ENCODE measurements at regions not wholly inside any gene's neighbourhood (a gene's known extent, or its start where the extent isn't known, plus 50 kb on each side); places are given as distances from the start of the nearest gene placed in this dataset.
"Not testable (repeated sequence)": the region's sequence is repeated elsewhere in the genome, so short reads cannot be mapped to it uniquely, and the experiment has no call there.

- H3K4me1 ChIP-seq (ENCODE audit: control insufficient read depth, low read depth, low read length) = peaks cover 5% of the 10 kb centered on the region
- H3K9me3 ChIP-seq (ENCODE audit: control insufficient read depth, low read depth, low read length) = peaks cover 3% of the 10 kb centered on the region
- no peaks in the 10 kb centered on the region for H3K27me3 ChIP-seq (ENCODE audit: control insufficient read depth, insufficient read depth, low read length)
- no peaks in the 10 kb centered on the region for H3K36me3 ChIP-seq (ENCODE audit: control insufficient read depth, low read depth, low read length)
- H3K27ac ChIP-seq (ENCODE audit: low read length) = no peak overlapping the region
- H3K9ac ChIP-seq (ENCODE audit: low read length) = no peak overlapping the region
- no peak overlapping the region for H3K4me3 ChIP-seq (ENCODE audit: low read length)
Measured at GRCh38 chrX:16067886-16068515, 55.4 kb upstream of the GRPR start.

GRCh38 chrX:16063921-16064320 is 59.4 kb upstream of the GRPR start:
- no peaks in the 10 kb centered on the region for H3K27me3 ChIP-seq (ENCODE audit: control insufficient read depth, insufficient read depth, low read length)
- H3K36me3 ChIP-seq (ENCODE audit: control insufficient read depth, low read depth, low read length) = no peaks in the 10 kb centered on the region

GRCh38 chrX:16063141-16063540 is 60.2 kb upstream of the GRPR start:
- Histone ChIP-seq H3K4me1 (ENCODE audit: control insufficient read depth, low read depth, low read length) (peaks cover 5% of the 10 kb centered on the region), H3K36me3 (ENCODE audit: control insufficient read depth, low read depth, low read length) (no peaks in the 10 kb centered on the region), H3K27me3 (ENCODE audit: control insufficient read depth, insufficient read depth, low read length) (no peaks in the 10 kb centered on the region), H3K4me3 (ENCODE audit: low read length) (no peak overlapping the region), H3K27ac (ENCODE audit: low read length) (no peak overlapping the region), H3K9me3 (ENCODE audit: control insufficient read depth, low read depth, low read length) (no peaks in the 10 kb centered on the region), H3K9ac (ENCODE audit: low read length) (no peak overlapping the region)

More at GRCh38 chrX:16063921-16064320, 59.4 kb upstream of the GRPR start:
- Histone ChIP-seq H3K27ac (ENCODE audit: low read length) (no peak overlapping the region), H3K4me1 (ENCODE audit: control insufficient read depth, low read depth, low read length) (peaks cover 5% of the 10 kb centered on the region), H3K9ac (ENCODE audit: low read length) (no peak overlapping the region), H3K9me3 (ENCODE audit: control insufficient read depth, low read depth, low read length) (no peaks in the 10 kb centered on the region), H3K4me3 (ENCODE audit: low read length) (no peak overlapping the region)

GRCh38 chrX:16061296-16061695 is 62.1 kb upstream of the GRPR start:
- Histone ChIP-seq H3K27ac (ENCODE audit: low read length) (no peak overlapping the region), H3K27me3 (ENCODE audit: control insufficient read depth, insufficient read depth, low read length) (no peaks in the 10 kb centered on the region), H3K9me3 (ENCODE audit: control insufficient read depth, low read depth, low read length) (no peaks in the 10 kb centered on the region), H3K36me3 (ENCODE audit: control insufficient read depth, low read depth, low read length) (no peaks in the 10 kb centered on the region), H3K4me3 (ENCODE audit: low read length) (no peak overlapping the region), H3K9ac (ENCODE audit: low read length) (no peak overlapping the region), H3K4me1 (ENCODE audit: control insufficient read depth, low read depth, low read length) (no peaks in the 10 kb centered on the region)

GRCh38 chrX:16060252-16060651 is 63.1 kb upstream of the GRPR start:
- H3K36me3 ChIP-seq (ENCODE audit: control insufficient read depth, low read depth, low read length) = no peaks in the 10 kb centered on the region

GRCh38 chrX:16049126-16049525 is 74.2 kb upstream of the GRPR start:
- not testable (repeated sequence) for H3K27ac ChIP-seq (ENCODE audit: low read length); H3K27me3 ChIP-seq (ENCODE audit: control insufficient read depth, insufficient read depth, low read length); H3K4me3 ChIP-seq (ENCODE audit: low read length); H3K4me1 ChIP-seq (ENCODE audit: control insufficient read depth, low read depth, low read length); H3K9ac ChIP-seq (ENCODE audit: low read length); H3K36me3 ChIP-seq (ENCODE audit: control insufficient read depth, low read depth, low read length)
- peaks cover 13% of the 10 kb centered on the region for H3K9me3 ChIP-seq (ENCODE audit: control insufficient read depth, low read depth, low read length)

More at GRCh38 chrX:16060252-16060651, 63.1 kb upstream of the GRPR start:
- H3K9me3 ChIP-seq (ENCODE audit: control insufficient read depth, low read depth, low read length) = no peaks in the 10 kb centered on the region
- H3K4me3 ChIP-seq (ENCODE audit: low read length) = no peak overlapping the region
- peaks cover 4% of the 10 kb centered on the region for H3K4me1 ChIP-seq (ENCODE audit: control insufficient read depth, low read depth, low read length)
- no peak overlapping the region for H3K27ac ChIP-seq (ENCODE audit: low read length)
- H3K9ac ChIP-seq (ENCODE audit: low read length) = no peak overlapping the region
- no peaks in the 10 kb centered on the region for H3K27me3 ChIP-seq (ENCODE audit: control insufficient read depth, insufficient read depth, low read length)

- Histone ChIP-seq H3K36me3 (ENCODE audit: control insufficient read depth, low read depth, low read length) (no peaks in the 10 kb centered on the region), H3K4me3 (ENCODE audit: low read length) (peak overlapping the region; percentile 18), H3K27ac (ENCODE audit: low read length) (peak overlapping the region; percentile 94), H3K27me3 (ENCODE audit: control insufficient read depth, insufficient read depth, low read length) (no peaks in the 10 kb centered on the region), H3K4me1 (ENCODE audit: control insufficient read depth, low read depth, low read length) (peaks cover 23% of the 10 kb centered on the region), H3K9ac (ENCODE audit: low read length) (peak overlapping the region; percentile 52), H3K9me3 (ENCODE audit: control insufficient read depth, low read depth, low read length) (no peaks in the 10 kb centered on the region)
Measured at GRCh38 chrX:16042980-16043379, 80.4 kb upstream of the GRPR start.

- H3K27ac ChIP-seq (ENCODE audit: low read length) = no peak overlapping the region
- peaks cover 23% of the 10 kb centered on the region for H3K4me1 ChIP-seq (ENCODE audit: control insufficient read depth, low read depth, low read length)
- H3K4me3 ChIP-seq (ENCODE audit: low read length) = no peak overlapping the region
- no peaks in the 10 kb centered on the region for H3K9me3 ChIP-seq (ENCODE audit: control insufficient read depth, low read depth, low read length)
- no peaks in the 10 kb centered on the region for H3K27me3 ChIP-seq (ENCODE audit: control insufficient read depth, insufficient read depth, low read length)
- no peak overlapping the region for H3K9ac ChIP-seq (ENCODE audit: low read length)
- no peaks in the 10 kb centered on the region for H3K36me3 ChIP-seq (ENCODE audit: control insufficient read depth, low read depth, low read length)
Measured at GRCh38 chrX:16039834-16040233, 83.5 kb upstream of the GRPR start.

GRCh38 chrX:16039363-16039762 is 84.0 kb upstream of the GRPR start:
- H3K4me3 ChIP-seq (ENCODE audit: low read length) = no peak overlapping the region
- no peaks in the 10 kb centered on the region for H3K36me3 ChIP-seq (ENCODE audit: control insufficient read depth, low read depth, low read length)
- H3K4me1 ChIP-seq (ENCODE audit: control insufficient read depth, low read depth, low read length) = peaks cover 23% of the 10 kb centered on the region
- no peak overlapping the region for H3K27ac ChIP-seq (ENCODE audit: low read length)
- H3K9ac ChIP-seq (ENCODE audit: low read length) = no peak overlapping the region
- H3K27me3 ChIP-seq (ENCODE audit: control insufficient read depth, insufficient read depth, low read length) = no peaks in the 10 kb centered on the region
- H3K9me3 ChIP-seq (ENCODE audit: control insufficient read depth, low read depth, low read length) = no peaks in the 10 kb centered on the region

GRCh38 chrX:16033331-16033730 is 90.0 kb upstream of the GRPR start:
- Histone ChIP-seq H3K27me3 (ENCODE audit: control insufficient read depth, insufficient read depth, low read length) (no peaks in the 10 kb centered on the region), H3K9ac (ENCODE audit: low read length) (no peak overlapping the region), H3K36me3 (ENCODE audit: control insufficient read depth, low read depth, low read length) (no peaks in the 10 kb centered on the region), H3K9me3 (ENCODE audit: control insufficient read depth, low read depth, low read length) (no peaks in the 10 kb centered on the region), H3K4me1 (ENCODE audit: control insufficient read depth, low read depth, low read length) (no peaks in the 10 kb centered on the region), H3K27ac (ENCODE audit: low read length) (no peak overlapping the region), H3K4me3 (ENCODE audit: low read length) (no peak overlapping the region)

- Histone ChIP-seq H3K27me3 (ENCODE audit: control insufficient read depth, insufficient read depth, low read length) (no peaks in the 10 kb centered on the region), H3K9ac (ENCODE audit: low read length) (no peak overlapping the region), H3K27ac (ENCODE audit: low read length) (no peak overlapping the region), H3K36me3 (ENCODE audit: control insufficient read depth, low read depth, low read length) (no peaks in the 10 kb centered on the region), H3K4me3 (ENCODE audit: low read length) (no peak overlapping the region), H3K9me3 (ENCODE audit: control insufficient read depth, low read depth, low read length) (no peaks in the 10 kb centered on the region), H3K4me1 (ENCODE audit: control insufficient read depth, low read depth, low read length) (no peaks in the 10 kb centered on the region)
Measured at GRCh38 chrX:16028576-16028975, 94.8 kb upstream of the GRPR start.
